Uterus (tissue), 3 donors: ENCODE measurements at regions not wholly inside any gene's neighbourhood (a gene's known extent, or its start where the extent isn't known, plus 50 kb on each side); places are given as distances from the start of the nearest gene placed in this dataset.

Experiments used
- DNase-seq, 2 donors: peaks; one replicate each; pipeline ENCODE4 v3.0.0-alpha.2; 2019 to 2020
- H3K27ac ChIP-seq, 2 donors: fragments of 200-600 bp; sonication (generic); 1 replicate in 1 of 2; 2 replicates in 1 of 2; pipeline ENCODE4 v1.5.1; 2016 to 2018
- H3K27me3 ChIP-seq, 2 donors: fragments of 200-600 bp; sonication (generic); one replicate each; pipeline ENCODE4 v1.5.1; 2018 to 2019; ENCODE audit warnings: control low read depth in 1 of 2
- H3K36me3 ChIP-seq, 2 donors: fragments of 200-600 bp; sonication (generic); one replicate each; pipeline ENCODE4 v1.5.1; 2019; ENCODE audit warnings: control low read depth in 1 of 2
- H3K4me1 ChIP-seq, 2 donors: fragments of 200-600 bp; sonication (generic); one replicate each; pipeline ENCODE4 v1.5.1; 2018 to 2019; ENCODE audit warnings: control low read depth in 1 of 2
- H3K4me3 ChIP-seq, 2 donors: fragments of 200-600 bp; sonication (generic); 1 replicate in 1 of 2; 2 replicates in 1 of 2; pipeline ENCODE4 v1.5.1; 2018 to 2019; ENCODE audit warnings: mild to moderate bottlenecking in 1 of 2
- H3K9me3 ChIP-seq, 2 donors: fragments of 200-600 bp; sonication (generic); one replicate each; pipeline ENCODE4 v1.5.1; 2019; ENCODE audit warnings: control low read depth in 1 of 2
- CTCF ChIP-seq, 4 experiments: fragments of 200-600 bp in 2 of 4; fragments of 450-650 bp in 2 of 4; sonication (generic) in 2 of 4; IDR thresholded peaks; one replicate each; pipeline ENCODE4 v1.5.1; 2016 to 2019; ENCODE audit warnings: antibody characterized with exemption in 4 of 4, mild to moderate bottlenecking in 2 of 4, moderate library complexity in 1 of 4
- POLR2A ChIP-seq, 2 donors: fragments of 450-650 bp; IDR thresholded peaks; one replicate each; pipeline ENCODE4 v1.6.1; 2016; ENCODE audit warnings: antibody characterized with exemption in 2 of 2, mild to moderate bottlenecking in 1 of 2, moderate library complexity in 1 of 2
- intact Hi-C: fragments of 100-400 bp; cut with DNase I; formaldehyde crosslinking; loops from one replicate; pipeline ENCODE4 v1.15.1; 2023; ENCODE audit warnings: low total_unique reads
- donor health status: DM: yes; HTN: yes; CAD: no.

DNA sequence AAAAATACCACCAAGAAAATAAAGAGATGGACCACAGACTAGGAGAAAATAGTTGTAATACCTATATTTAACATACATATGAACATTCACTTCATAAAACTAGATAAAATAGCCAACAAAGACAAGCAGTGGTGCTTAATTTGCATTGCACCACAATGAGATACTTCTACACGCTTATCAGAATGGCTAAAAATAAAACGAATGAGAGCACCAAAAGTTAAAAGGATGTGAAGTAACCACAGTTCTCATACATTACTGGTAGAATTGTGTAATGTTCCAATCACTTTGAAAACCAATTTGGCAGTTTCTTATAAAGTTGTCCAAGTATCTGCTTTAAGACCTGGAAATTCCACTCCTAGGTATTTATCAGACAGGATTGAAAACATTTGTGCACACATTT, 198.9 kb upstream of the SGCD start:
- no peaks in the 10 kb centered on the region for H3K36me3 ChIP-seq
- no peak for DNase-seq
- no peak overlapping the region for H3K4me3 ChIP-seq
- H3K9me3 ChIP-seq, result no peaks in the 10 kb centered on the region
- H3K27ac ChIP-seq, result no peak overlapping the region
- no peaks in the 10 kb centered on the region for H3K27me3 ChIP-seq
- intact Hi-C loops, result no loop called here
- TF ChIP-seq CTCF (IDR thresholded peaks at IDR 0.05) (no peak), POLR2A (IDR thresholded peaks at IDR 0.05) (no peak)
- no peaks in the 10 kb centered on the region for H3K4me1 ChIP-seq

DNA sequence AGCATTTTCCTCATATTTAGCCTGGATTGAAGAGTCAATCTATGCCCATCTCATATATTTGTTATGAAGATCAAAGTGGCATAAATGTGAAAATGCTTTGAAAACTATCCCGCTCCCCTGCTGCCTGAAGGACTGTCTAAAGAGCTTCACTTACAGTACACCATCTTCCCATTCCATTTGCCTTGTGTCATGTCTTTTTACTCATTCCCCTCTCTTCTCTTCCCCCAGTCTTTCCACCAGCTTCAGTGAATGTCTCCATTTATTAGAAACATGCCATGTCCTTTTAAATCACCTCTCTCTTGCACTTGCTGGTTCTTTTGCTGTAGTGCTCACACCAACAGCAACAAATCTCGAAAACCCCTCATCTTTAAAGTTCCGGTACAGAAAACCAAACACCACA, 192.7 kb upstream of the SGCD start:
- DNase-seq, result no peak
- Histone ChIP-seq H3K27ac (no peak overlapping the region), H3K9me3 (no peaks in the 10 kb centered on the region), H3K27me3 (no peaks in the 10 kb centered on the region), H3K4me3 (no peak overlapping the region), H3K4me1 (no peaks in the 10 kb centered on the region), H3K36me3 (no peaks in the 10 kb centered on the region)
- TF ChIP-seq POLR2A (IDR thresholded peaks at IDR 0.05) (no peak), CTCF (IDR thresholded peaks at IDR 0.05) (no peak)
- intact Hi-C loops, result no loop called here

DNA sequence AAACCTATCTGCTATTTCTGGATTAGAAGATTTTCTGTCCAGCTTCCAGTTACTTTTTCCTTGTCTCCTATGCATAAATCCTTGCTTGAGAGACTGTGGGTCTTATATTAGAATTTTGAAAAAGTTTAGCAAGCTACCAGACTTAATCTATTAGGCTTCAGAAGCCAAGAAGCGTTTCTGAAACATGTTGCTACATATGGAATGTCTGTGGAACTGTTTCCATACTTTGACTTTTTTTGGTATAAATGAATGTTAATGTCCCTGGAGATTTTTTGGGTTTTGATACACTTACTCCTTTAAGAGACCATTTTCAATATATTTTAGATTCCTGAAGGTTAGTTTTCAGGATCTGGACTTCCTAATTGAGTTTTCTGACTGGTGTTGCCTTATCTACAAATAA, 191.4 kb upstream of the SGCD start:
- intact Hi-C loops, result no loop called here
- no peak for DNase-seq
- Histone ChIP-seq H3K4me1 (no peaks in the 10 kb centered on the region), H3K27ac (no peak overlapping the region), H3K4me3 (no peak overlapping the region), H3K9me3 (no peaks in the 10 kb centered on the region), H3K27me3 (no peaks in the 10 kb centered on the region), H3K36me3 (no peaks in the 10 kb centered on the region)
- TF ChIP-seq CTCF (IDR thresholded peaks at IDR 0.05) (no peak), POLR2A (IDR thresholded peaks at IDR 0.05) (no peak)

DNA sequence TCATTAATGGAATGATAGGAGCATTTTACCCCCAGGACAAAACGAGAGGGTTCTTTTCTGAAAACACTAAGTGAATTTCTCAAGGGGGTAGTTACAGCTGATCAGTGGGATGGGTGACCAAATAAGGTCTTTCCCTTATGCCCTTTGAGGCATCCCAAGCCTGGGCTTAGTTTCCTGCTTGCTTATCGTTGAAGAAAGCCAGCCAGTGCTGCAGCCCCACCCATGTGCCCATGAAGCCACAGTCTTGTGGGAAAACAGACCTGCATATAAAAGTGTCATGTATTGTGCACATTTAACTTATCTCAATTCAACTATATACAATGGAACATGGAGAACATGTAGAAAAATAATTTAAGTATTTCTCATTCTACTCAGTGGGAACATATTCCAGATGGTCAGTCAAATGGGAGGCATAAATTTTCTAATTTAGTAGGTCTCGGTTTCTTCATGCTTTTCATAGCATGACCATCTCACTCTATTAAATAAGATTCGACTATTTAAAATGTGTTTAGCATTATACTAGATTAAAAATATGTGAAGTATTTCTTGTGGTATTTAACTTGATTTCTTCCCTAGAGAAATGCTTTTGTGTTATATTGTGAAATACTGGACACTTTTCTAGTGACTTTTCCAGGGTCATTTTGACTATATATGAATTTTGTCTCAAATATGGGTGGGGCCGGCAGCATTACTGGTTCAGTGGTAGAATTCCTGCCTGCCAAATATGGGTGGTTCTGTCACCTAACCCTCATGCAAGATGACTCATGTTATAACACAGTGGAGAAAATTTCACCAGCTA, 189.7 kb upstream of the SGCD start:
- intact Hi-C loops, result no loop called here
- Histone ChIP-seq H3K4me3 (no peak overlapping the region), H3K4me1 (no peaks in the 10 kb centered on the region), H3K36me3 (no peaks in the 10 kb centered on the region), H3K27ac (no peak overlapping the region), H3K27me3 (no peaks in the 10 kb centered on the region), H3K9me3 (no peaks in the 10 kb centered on the region)
- no peak for TF ChIP-seq CTCF (IDR thresholded peaks at IDR 0.05)
- no peak for TF ChIP-seq POLR2A (IDR thresholded peaks at IDR 0.05)
- DNase-seq, result no peak

DNA sequence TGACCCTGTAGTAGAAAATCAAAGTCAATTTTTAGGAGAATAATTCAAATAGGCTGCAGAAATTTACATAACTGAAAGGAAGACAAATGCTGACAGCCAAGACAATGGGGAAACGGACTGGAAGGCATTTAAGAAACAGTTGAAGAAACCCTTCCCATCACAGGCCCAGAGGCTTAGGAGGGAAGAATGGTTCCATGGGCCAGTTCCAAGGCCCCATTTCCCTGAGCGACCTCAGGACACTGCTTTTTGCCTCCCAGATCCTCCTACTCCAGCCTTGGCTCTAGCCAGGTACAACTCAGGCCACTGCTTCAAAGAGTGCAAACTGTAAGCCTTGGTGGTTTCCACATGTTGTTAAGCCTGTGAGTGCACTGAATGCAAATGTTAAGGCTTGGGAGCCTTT, 184.1 kb upstream of the SGCD start:
- H3K27me3 ChIP-seq, result no peaks in the 10 kb centered on the region
- H3K4me3 ChIP-seq, result no peak overlapping the region
- TF ChIP-seq CTCF (IDR thresholded peaks at IDR 0.05) (no peak), POLR2A (IDR thresholded peaks at IDR 0.05) (no peak)
- H3K4me1 ChIP-seq, result no peaks in the 10 kb centered on the region
- H3K36me3 ChIP-seq, result no peaks in the 10 kb centered on the region
- no peaks in the 10 kb centered on the region for H3K9me3 ChIP-seq
- H3K27ac ChIP-seq, result no peak overlapping the region
- no peak for DNase-seq
- intact Hi-C loops, result no loop called here
